HCT116 (cell line): ENCODE measurements at regions not wholly inside any gene's neighbourhood (a gene's known extent, or its start where the extent isn't known, plus 50 kb on each side); places are given as distances from the start of the nearest gene placed in this dataset.

Source experiments
- ATAC-seq: fragments of 200-7000 bp; cut with Tn5 transposase; 2 replicates; pipeline ENCODE4 v1.9.1; 2020; ENCODE audit warnings: mild to moderate bottlenecking, moderate library complexity
- BruUV-seq: library from RNA; stranded (reverse); fragments of 400-500 nt; replicated peaks from 2 replicates; lab custom pipeline; 2021; lab: Mats Ljungman, UMichigan
- CTCF ChIA-PET: fragments of 300-600 bp; sonication (Branson Sonifier 250); formaldehyde crosslinking; loops from one replicate; lab custom pipeline; 2021; ENCODE audit warnings: antibody characterized with exemption; lab: Charles Lee
- POLR2A ChIA-PET: fragments of 300-600, 350-600 bp; sonication (Branson Sonifier 250); formaldehyde crosslinking; loops from one replicate; lab custom pipeline; 2021; ENCODE audit warnings: antibody characterized with exemption; lab: Charles Lee
- RAD21 ChIA-PET, 2 experiments: fragments of 300-600 bp; sonication (Branson Sonifier 250); formaldehyde crosslinking; loops; one replicate each; lab custom pipeline; 2023; ENCODE audit warnings: low total read pairs in 2 of 2; ENCODE audit not compliant: uncharacterized antibody in 2 of 2, unreplicated experiment in 2 of 2, low non-redundant PET in 1 of 2; lab: Charles Lee
- DNase-seq: peaks from one replicate; pipeline ENCODE4 v3.0.0-alpha.2; 2010; ENCODE audit warnings: low read depth, low spot score
- H2AFZ ChIP-seq: fragments of 200-600 bp; shearing (Covaris generic), sonication (generic); 2 replicates; pipeline ENCODE4 v1.6.1; 2017; ENCODE audit warnings: low read depth, mixed run types, mixed read lengths, antibody characterized with exemption, low read length; ENCODE audit not compliant: poor library complexity, severe bottlenecking
- H3K27ac ChIP-seq: 2 replicates; pipeline ENCODE4 v1.5.1; 2012; ENCODE audit warnings: low read depth, low read length
- H3K27me3 ChIP-seq: fragments of 200-600 bp; sonication (generic); 2 replicates; pipeline ENCODE4 v1.6.1; 2016; ENCODE audit warnings: mixed run types, low read length, mixed read lengths; ENCODE audit not compliant: insufficient read depth
- H3K36me3 ChIP-seq, 2 experiments: fragments of 200-500 bp in 1 of 2; fragments of 200-600 bp in 1 of 2; sonication (Bioruptor generic) in 1 of 2; sonication (generic) in 1 of 2; 2 replicates each; pipeline versions ENCODE4 v1.5.1 to v1.6.1; 2014 to 2016; ENCODE audit warnings: low read length in 2 of 2, inconsistent platforms in 1 of 2, mixed read lengths in 1 of 2, mixed run types in 1 of 2; ENCODE audit not compliant: insufficient read depth in 2 of 2, control insufficient read depth in 1 of 2
- H3K4me1 ChIP-seq, 2 experiments: fragments of 200-600 bp in 1 of 2; sonication (generic) in 1 of 2; 2 replicates each; pipeline versions ENCODE4 v1.5.1 to v1.6.1; 2012 to 2017; ENCODE audit warnings: low read length in 2 of 2, inconsistent platforms in 1 of 2, mild to moderate bottlenecking in 1 of 2, mixed read lengths in 1 of 2, mixed run types in 1 of 2, moderate library complexity in 1 of 2; ENCODE audit not compliant: insufficient read depth in 2 of 2, control insufficient read depth in 1 of 2
- H3K4me2 ChIP-seq: fragments of 200-600 bp; sonication (generic); 2 replicates; pipeline ENCODE4 v1.6.1; 2017; ENCODE audit warnings: mixed run types, low read length, mixed read lengths
- H3K4me3 ChIP-seq, 2 experiments: fragments of 200-600 bp in 1 of 2; sonication (generic) in 1 of 2; replicated peaks in 1 of 2; 2 replicates each; pipeline ENCODE4 v1.5.1; 2011 to 2016; ENCODE audit warnings: low read length in 2 of 2, control low read depth in 1 of 2, low read depth in 1 of 2, mild to moderate bottlenecking in 1 of 2, mixed read lengths in 1 of 2, mixed run types in 1 of 2
- H3K79me2 ChIP-seq: fragments of 200-600 bp; sonication (generic); 2 replicates; pipeline ENCODE4 v1.6.1; 2017; ENCODE audit warnings: mild to moderate bottlenecking, mixed run types, low read length, moderate library complexity, mixed read lengths; ENCODE audit not compliant: insufficient read depth
- H3K9ac ChIP-seq: fragments of 200-600 bp; sonication (generic); 2 replicates; pipeline ENCODE4 v1.6.1; 2016; ENCODE audit warnings: low read length, mixed read lengths
- H3K9me2 ChIP-seq: fragments of 200-600 bp; sonication (generic), shearing (Covaris generic); 2 replicates; pipeline ENCODE4 v1.6.1; 2017; ENCODE audit warnings: mixed run types, mild to moderate bottlenecking, moderate library complexity; ENCODE audit not compliant: insufficient read depth
- H3K9me3 ChIP-seq, 2 experiments: fragments of 200-500 bp in 1 of 2; fragments of 200-600 bp in 1 of 2; sonication (Bioruptor generic) in 1 of 2; sonication (generic) in 1 of 2; 2 replicates each; pipeline ENCODE4 v1.6.1; 2014 to 2017; ENCODE audit warnings: low read length in 2 of 2, mixed read lengths in 2 of 2, inconsistent platforms in 1 of 2, low read depth in 1 of 2, mild to moderate bottlenecking in 1 of 2, mixed run types in 1 of 2, moderate library complexity in 1 of 2; ENCODE audit not compliant: control insufficient read depth in 1 of 2, insufficient read depth in 1 of 2
- H4K20me1 ChIP-seq: fragments of 200-600 bp; sonication (generic), shearing (Covaris generic); 2 replicates; pipeline ENCODE4 v1.6.1; 2017; ENCODE audit warnings: mixed run types, mild to moderate bottlenecking, moderate library complexity; ENCODE audit not compliant: insufficient read depth
- CBX3 ChIP-seq: IDR thresholded peaks from 2 replicates; pipeline ENCODE4 v1.6.1; 2012; ENCODE audit warnings: low read depth
- CTCF ChIP-seq, 3 experiments: fragments of 200-600 bp in 1 of 3; sonication (generic) in 1 of 3; IDR thresholded peaks in 2 of 3; conservative IDR thresholded peaks in 1 of 3; 2 replicates each; pipeline ENCODE4 v1.5.1; 2012 to 2017; ENCODE audit warnings: low read depth in 2 of 3, low read length in 2 of 3, antibody characterized with exemption in 1 of 3, borderline replicate concordance in 1 of 3, control low read depth in 1 of 3, mild to moderate bottlenecking in 1 of 3, mixed read lengths in 1 of 3, mixed run types in 1 of 3, moderate library complexity in 1 of 3; ENCODE audit not compliant: insufficient read depth in 1 of 3
- EGR1 ChIP-seq: IDR thresholded peaks from 2 replicates; pipeline ENCODE4 v1.6.1; 2012; ENCODE audit warnings: low read depth
- POLR2AphosphoS5 ChIP-seq: IDR thresholded peaks from 2 replicates; pipeline ENCODE4 v1.6.1; 2011; ENCODE audit warnings: mild to moderate bottlenecking, low read depth, low read length, moderate library complexity
- SP1 ChIP-seq: IDR thresholded peaks from 2 replicates; pipeline ENCODE4 v1.6.1; 2012; ENCODE audit warnings: low read depth
- SRF ChIP-seq: IDR thresholded peaks from 2 replicates; pipeline ENCODE4 v1.6.1; 2012; ENCODE audit warnings: low read depth
- TCF7L2 ChIP-seq: IDR thresholded peaks from 2 replicates; pipeline ENCODE4 v1.7.0; 2011; ENCODE audit warnings: borderline replicate concordance, inconsistent platforms; ENCODE audit not compliant: insufficient read depth, insufficient read length; ENCODE audit errors: extremely low read depth
- intact Hi-C: fragments of 100-400 bp; cut with micrococcal nuclease; formaldehyde crosslinking; loops from 2 replicates; pipeline ENCODE4 v1.10.0; 2022

GRCh38 chr6:120228297-120228696 lies 878.7 kb upstream of the MAN1A1 start (continued):
- TF ChIP-seq SP1 (no peak), TCF7L2 (no peak)

- H3K9ac ChIP-seq, result no peak overlapping the region
- H3K4me1 ChIP-seq, result no peaks in the 10 kb centered on the region
- TF ChIP-seq CTCF (IDR thresholded peaks at IDR 0.05 in 2 of 3, conservative IDR thresholded peaks at IDR 0.05 in 1 of 3; ENCODE audit: borderline replicate concordance in 1 of 3, insufficient read depth in 1 of 3, low read depth in 2 of 3, low read length in 2 of 3) (no peak), SRF (no peak), POLR2AphosphoS5 (no peak), EGR1 (no peak), CBX3 (no peak)
- H3K36me3 ChIP-seq, result no peaks in the 10 kb centered on the region
- no peak overlapping the region for H3K27ac ChIP-seq
- ATAC-seq (no peak), DNase-seq (no peak)
- H3K27me3 ChIP-seq, result no peaks in the 10 kb centered on the region
- CTCF ChIA-PET, result no interaction called here
- POLR2A ChIA-PET, result no interaction called here
- no peaks in the 10 kb centered on the region for H4K20me1 ChIP-seq
- RAD21 ChIA-PET, result no interaction called here
- 0 out of 2 replicates have a peak, but pooled peaks cover 3% of the 10 kb centered on the region for H3K9me2 ChIP-seq
- H3K4me2 ChIP-seq, result no peak overlapping the region
- intact Hi-C loops, result no loop called here
- no peaks in the 10 kb centered on the region for H3K9me3 ChIP-seq
- no peak overlapping the region for H3K4me3 ChIP-seq
- no peaks in the 10 kb centered on the region for H3K79me2 ChIP-seq
- BruUV-seq, result no TSS peak
- H2AFZ ChIP-seq, result no peak overlapping the region
Measured at GRCh38 chr6:120219339-120219738, 869.8 kb upstream of the MAN1A1 start.
